AML-193 (cell line): ENCODE measurements at regions not wholly inside any gene's neighbourhood (a gene's known extent, or its start where the extent isn't known, plus 50 kb on each side); places are given as distances from the start of the nearest gene placed in this dataset.
"Not testable (repeated sequence)": the region's sequence is repeated elsewhere in the genome, so short reads cannot be mapped to it uniquely, and the experiment has no call there.

Experiments
- DNase-seq, 2 experiments: peaks; one replicate each; lab custom pipeline; 2025; lab: John Stamatoyannopoulos, UW

GRCh38 chrX:42157923-42158322 lies 234.6 kb upstream of the CASK start:
- not testable (repeated sequence) for DNase-seq

- no peak for DNase-seq
Measured at GRCh38 chrX:42151808-42152207, 228.5 kb upstream of the CASK start.

- DNase-seq, result no peak
Measured at GRCh38 chrX:42149765-42150164, 226.4 kb upstream of the CASK start.

GRCh38 chrX:42149281-42149680 lies 225.9 kb upstream of the CASK start:
- DNase-seq, result no peak

- no peak for DNase-seq
Measured at GRCh38 chrX:42143866-42144592, 220.7 kb upstream of the CASK start.

GRCh38 chrX:42140320-42140719 lies 217.0 kb upstream of the CASK start:
- no peak for DNase-seq

- DNase-seq, result no peak
Measured at GRCh38 chrX:42135583-42136228, 212.4 kb upstream of the CASK start.

- DNase-seq, result no peak
Measured at GRCh38 chrX:42131856-42132255, 208.5 kb upstream of the CASK start.

- no peak for DNase-seq
Measured at GRCh38 chrX:42129022-42129940, 205.9 kb upstream of the CASK start.

GRCh38 chrX:42128587-42128986 lies 205.2 kb upstream of the CASK start:
- DNase-seq, result no peak

- DNase-seq, result no peak
Measured at GRCh38 chrX:42128020-42128419, 204.7 kb upstream of the CASK start.

- DNase-seq, result no peak
Measured at GRCh38 chrX:42127563-42127962, 204.2 kb upstream of the CASK start.

GRCh38 chrX:42123369-42123768 lies 200.0 kb upstream of the CASK start:
- no peak for DNase-seq

GRCh38 chrX:42119076-42119475 lies 195.7 kb upstream of the CASK start:
- DNase-seq, result no peak

GRCh38 chrX:42117318-42117717 lies 194.0 kb upstream of the CASK start:
- no peak for DNase-seq

- no peak for DNase-seq
Measured at GRCh38 chrX:42109428-42109827, 186.1 kb upstream of the CASK start.

GRCh38 chrX:42107495-42108488 lies 184.4 kb upstream of the CASK start:
- no peak for DNase-seq

- DNase-seq, result no peak
Measured at GRCh38 chrX:42106556-42106955, 183.2 kb upstream of the CASK start.

GRCh38 chrX:42102586-42103282 lies 179.4 kb upstream of the CASK start:
- DNase-seq, result no peak

- DNase-seq, result no peak
Measured at GRCh38 chrX:42098900-42099299, 175.5 kb upstream of the CASK start.

GRCh38 chrX:42097486-42097885 lies 174.1 kb upstream of the CASK start:
- no peak for DNase-seq
